HCT116 (cell line): ENCODE measurements at regions not wholly inside any gene's neighbourhood (a gene's known extent, or its start where the extent isn't known, plus 50 kb on each side); places are given as distances from the start of the nearest gene placed in this dataset.

Experiments used
- ATAC-seq: fragments of 200-7000 bp; cut with Tn5 transposase; 2 replicates; pipeline ENCODE4 v1.9.1; 2020; ENCODE audit warnings: mild to moderate bottlenecking, moderate library complexity
- BruUV-seq: library from RNA; stranded (reverse); fragments of 400-500 nt; replicated peaks from 2 replicates; lab custom pipeline; 2021; lab: Mats Ljungman, UMichigan
- CTCF ChIA-PET: fragments of 300-600 bp; sonication (Branson Sonifier 250); formaldehyde crosslinking; loops from one replicate; lab custom pipeline; 2021; ENCODE audit warnings: antibody characterized with exemption; lab: Charles Lee
- POLR2A ChIA-PET: fragments of 300-600, 350-600 bp; sonication (Branson Sonifier 250); formaldehyde crosslinking; loops from one replicate; lab custom pipeline; 2021; ENCODE audit warnings: antibody characterized with exemption; lab: Charles Lee
- RAD21 ChIA-PET, 2 experiments: fragments of 300-600 bp; sonication (Branson Sonifier 250); formaldehyde crosslinking; loops; one replicate each; lab custom pipeline; 2023; ENCODE audit warnings: low total read pairs in 2 of 2; ENCODE audit not compliant: uncharacterized antibody in 2 of 2, unreplicated experiment in 2 of 2, low non-redundant PET in 1 of 2; lab: Charles Lee
- DNase-seq: peaks from one replicate; pipeline ENCODE4 v3.0.0-alpha.2; 2010; ENCODE audit warnings: low read depth, low spot score
- H2AFZ ChIP-seq: fragments of 200-600 bp; shearing (Covaris generic), sonication (generic); 2 replicates; pipeline ENCODE4 v1.6.1; 2017; ENCODE audit warnings: low read depth, mixed run types, mixed read lengths, antibody characterized with exemption, low read length; ENCODE audit not compliant: poor library complexity, severe bottlenecking
- H3K27ac ChIP-seq: 2 replicates; pipeline ENCODE4 v1.5.1; 2012; ENCODE audit warnings: low read depth, low read length
- H3K27me3 ChIP-seq: fragments of 200-600 bp; sonication (generic); 2 replicates; pipeline ENCODE4 v1.6.1; 2016; ENCODE audit warnings: mixed run types, low read length, mixed read lengths; ENCODE audit not compliant: insufficient read depth
- H3K36me3 ChIP-seq, 2 experiments: fragments of 200-500 bp in 1 of 2; fragments of 200-600 bp in 1 of 2; sonication (Bioruptor generic) in 1 of 2; sonication (generic) in 1 of 2; 2 replicates each; pipeline versions ENCODE4 v1.5.1 to v1.6.1; 2014 to 2016; ENCODE audit warnings: low read length in 2 of 2, inconsistent platforms in 1 of 2, mixed read lengths in 1 of 2, mixed run types in 1 of 2; ENCODE audit not compliant: insufficient read depth in 2 of 2, control insufficient read depth in 1 of 2
- H3K4me1 ChIP-seq, 2 experiments: fragments of 200-600 bp in 1 of 2; sonication (generic) in 1 of 2; 2 replicates each; pipeline versions ENCODE4 v1.5.1 to v1.6.1; 2012 to 2017; ENCODE audit warnings: low read length in 2 of 2, inconsistent platforms in 1 of 2, mild to moderate bottlenecking in 1 of 2, mixed read lengths in 1 of 2, mixed run types in 1 of 2, moderate library complexity in 1 of 2; ENCODE audit not compliant: insufficient read depth in 2 of 2, control insufficient read depth in 1 of 2
- H3K4me2 ChIP-seq: fragments of 200-600 bp; sonication (generic); 2 replicates; pipeline ENCODE4 v1.6.1; 2017; ENCODE audit warnings: mixed run types, low read length, mixed read lengths
- H3K4me3 ChIP-seq, 2 experiments: fragments of 200-600 bp in 1 of 2; sonication (generic) in 1 of 2; replicated peaks in 1 of 2; 2 replicates each; pipeline ENCODE4 v1.5.1; 2011 to 2016; ENCODE audit warnings: low read length in 2 of 2, control low read depth in 1 of 2, low read depth in 1 of 2, mild to moderate bottlenecking in 1 of 2, mixed read lengths in 1 of 2, mixed run types in 1 of 2
- H3K79me2 ChIP-seq: fragments of 200-600 bp; sonication (generic); 2 replicates; pipeline ENCODE4 v1.6.1; 2017; ENCODE audit warnings: mild to moderate bottlenecking, mixed run types, low read length, moderate library complexity, mixed read lengths; ENCODE audit not compliant: insufficient read depth
- H3K9ac ChIP-seq: fragments of 200-600 bp; sonication (generic); 2 replicates; pipeline ENCODE4 v1.6.1; 2016; ENCODE audit warnings: low read length, mixed read lengths
- H3K9me2 ChIP-seq: fragments of 200-600 bp; sonication (generic), shearing (Covaris generic); 2 replicates; pipeline ENCODE4 v1.6.1; 2017; ENCODE audit warnings: mixed run types, mild to moderate bottlenecking, moderate library complexity; ENCODE audit not compliant: insufficient read depth
- H3K9me3 ChIP-seq, 2 experiments: fragments of 200-500 bp in 1 of 2; fragments of 200-600 bp in 1 of 2; sonication (Bioruptor generic) in 1 of 2; sonication (generic) in 1 of 2; 2 replicates each; pipeline ENCODE4 v1.6.1; 2014 to 2017; ENCODE audit warnings: low read length in 2 of 2, mixed read lengths in 2 of 2, inconsistent platforms in 1 of 2, low read depth in 1 of 2, mild to moderate bottlenecking in 1 of 2, mixed run types in 1 of 2, moderate library complexity in 1 of 2; ENCODE audit not compliant: control insufficient read depth in 1 of 2, insufficient read depth in 1 of 2
- H4K20me1 ChIP-seq: fragments of 200-600 bp; sonication (generic), shearing (Covaris generic); 2 replicates; pipeline ENCODE4 v1.6.1; 2017; ENCODE audit warnings: mixed run types, mild to moderate bottlenecking, moderate library complexity; ENCODE audit not compliant: insufficient read depth
- ATF3 ChIP-seq: IDR thresholded peaks from 2 replicates; pipeline ENCODE4 v1.6.1; 2012
- CTCF ChIP-seq, 3 experiments: fragments of 200-600 bp in 1 of 3; sonication (generic) in 1 of 3; IDR thresholded peaks in 2 of 3; conservative IDR thresholded peaks in 1 of 3; 2 replicates each; pipeline ENCODE4 v1.5.1; 2012 to 2017; ENCODE audit warnings: low read depth in 2 of 3, low read length in 2 of 3, antibody characterized with exemption in 1 of 3, borderline replicate concordance in 1 of 3, control low read depth in 1 of 3, mild to moderate bottlenecking in 1 of 3, mixed read lengths in 1 of 3, mixed run types in 1 of 3, moderate library complexity in 1 of 3; ENCODE audit not compliant: insufficient read depth in 1 of 3
- ELF1 ChIP-seq: IDR thresholded peaks from 2 replicates; pipeline ENCODE4 v1.6.1; 2012; ENCODE audit warnings: low read depth, borderline replicate concordance
- EZH2phosphoT487 ChIP-seq: fragments of 200-600 bp; IDR thresholded peaks from 2 replicates; pipeline ENCODE4 v1.6.1; 2018; ENCODE audit warnings: antibody characterized with exemption, borderline replicate concordance
- JUND ChIP-seq: IDR thresholded peaks from 2 replicates; pipeline ENCODE4 v1.6.1; 2012
- MAX ChIP-seq: IDR thresholded peaks from 2 replicates; pipeline ENCODE4 v1.6.1; 2012
- POLR2A ChIP-seq: IDR thresholded peaks from 2 replicates; pipeline ENCODE4 v1.7.0; 2011; ENCODE audit warnings: borderline replicate concordance; ENCODE audit not compliant: insufficient read depth, insufficient read length; ENCODE audit errors: extremely low read depth
- RAD21 ChIP-seq: IDR thresholded peaks from 2 replicates; pipeline ENCODE4 v1.6.1; 2012; ENCODE audit warnings: low read depth, mild to moderate bottlenecking
- SIN3A ChIP-seq: IDR thresholded peaks from 2 replicates; pipeline ENCODE4 v1.6.1; 2012; ENCODE audit warnings: low read depth
- ZNF274 ChIP-seq: fragments of 200-500 bp; sonication (Bioruptor generic); IDR thresholded peaks from 2 replicates; pipeline ENCODE4 v1.6.1; 2014; ENCODE audit warnings: mild to moderate bottlenecking, low read depth, low read length, inconsistent platforms
- intact Hi-C: fragments of 100-400 bp; cut with micrococcal nuclease; formaldehyde crosslinking; loops from 2 replicates; pipeline ENCODE4 v1.10.0; 2022

GRCh38 chr1:232398823-232399222 is 231.1 kb downstream of the SIPA1L2 start:
- CTCF ChIA-PET, result no interaction called here
- H3K4me3 ChIP-seq, result no peak overlapping the region
- no peaks in the 10 kb centered on the region for H4K20me1 ChIP-seq
- DNase-seq, result no peak
- TF ChIP-seq SIN3A (no peak), RAD21 (no peak), CTCF (IDR thresholded peaks at IDR 0.05 in 2 of 3, conservative IDR thresholded peaks at IDR 0.05 in 1 of 3; ENCODE audit: borderline replicate concordance in 1 of 3, insufficient read depth in 1 of 3, low read depth in 2 of 3, low read length in 2 of 3) (no peak), MAX (no peak), ELF1 (no peak), JUND (no peak), ATF3 (no peak), ZNF274 (no peak), POLR2A (no peak), EZH2phosphoT487 (no peak)
- TF ChIP-seq, all 23 proteins: peak for 0
- Histone ChIP-seq H3K4me2 (no peak overlapping the region), H3K9ac (no peak overlapping the region), H3K36me3 (no peaks in the 10 kb centered on the region), H3K79me2 (no peaks in the 10 kb centered on the region), H3K9me3 (no peaks in the 10 kb centered on the region), H3K9me2 (no peaks in the 10 kb centered on the region), H2AFZ (no peak overlapping the region), H3K27ac (no peak overlapping the region), H3K27me3 (no peaks in the 10 kb centered on the region), H3K4me1 (no peaks in the 10 kb centered on the region)
- BruUV-seq, result no TSS peak
- ChIA-PET RAD21 (no interaction called here), POLR2A (no interaction called here)
- intact Hi-C loops, result no loop called here
- ATAC-seq, result no peak
